K562 (cell line): ENCODE measurements at regions not wholly inside any gene's neighbourhood (a gene's known extent, or its start where the extent isn't known, plus 50 kb on each side); places are given as distances from the start of the nearest gene placed in this dataset.

Experiments used
- CHD7 ChIP-seq: fragments of 200-600 bp; sonication (generic); IDR thresholded peaks from one replicate; pipeline ENCODE4 v1.6.1; 2012; ENCODE audit warnings: mild to moderate bottlenecking, low read depth, low read length, inconsistent platforms
- CTCF ChIP-seq, 3 experiments: IDR thresholded peaks in 2 of 3; conservative IDR thresholded peaks in 1 of 3; 2 replicates each; pipeline ENCODE4 v1.5.1; 2011 to 2012; ENCODE audit warnings: low read length in 3 of 3, mild to moderate bottlenecking in 3 of 3, control low read depth in 2 of 3, improper control_type of control experiment in 1 of 3, inconsistent platforms in 1 of 3, low read depth in 1 of 3, mixed read lengths in 1 of 3, moderate library complexity in 1 of 3; ENCODE audit not compliant: insufficient read depth in 2 of 3
- DEAF1 ChIP-seq: fragments of 450-650 bp; formaldehyde crosslinking; IDR thresholded peaks from 2 replicates; pipeline ENCODE4 v1.4.0; 2020; ENCODE audit warnings: mild to moderate bottlenecking, moderate library complexity
- MAFG ChIP-seq: fragments of 450-650 bp; conservative IDR thresholded peaks from 2 replicates; pipeline ENCODE4 v1.6.1; 2016; ENCODE audit warnings: missing genetic modification characterization, missing compliant biosample characterization
- NKRF ChIP-seq: fragments of 450-650 bp; IDR thresholded peaks from 2 replicates; pipeline ENCODE4 v1.6.1; 2016; ENCODE audit warnings: borderline replicate concordance
- TAF7 ChIP-seq: fragments of 450-650 bp; IDR thresholded peaks from 2 replicates; pipeline ENCODE4 v1.6.1; 2016; ENCODE audit warnings: missing genetic modification characterization, missing compliant biosample characterization
- WHSC1 ChIP-seq: IDR thresholded peaks from one replicate; pipeline ENCODE4 v1.6.1; 2012; ENCODE audit warnings: low read length, control low read depth, inconsistent platforms

GRCh38 chr3:193780810-193781478 is 187.9 kb downstream of the OPA1 start (continued):
- TF ChIP-seq CHD7: no peak
- TF ChIP-seq WHSC1: no peak
- TF ChIP-seq MAFG (tag): no peak
- no peak for TF ChIP-seq TAF7
- peak; percentile 86 for TF ChIP-seq CTCF (IDR thresholded peaks at IDR 0.05 in 2 of 3, conservative IDR thresholded peaks at IDR 0.05 in 1 of 3; ENCODE audit: insufficient read depth in 2 of 3, low read depth in 1 of 3, low read length in 3 of 3)
- peak; percentile 93 for TF ChIP-seq DEAF1 (CRISPR knock-in tag)
- TF ChIP-seq NKRF: no peak
